Vagina (tissue), 2 donors: ENCODE measurements at regions not wholly inside any gene's neighbourhood (a gene's known extent, or its start where the extent isn't known, plus 50 kb on each side); places are given as distances from the start of the nearest gene placed in this dataset.
"Not testable (repeated sequence)": the region's sequence is repeated elsewhere in the genome, so short reads cannot be mapped to it uniquely, and the experiment has no call there.

Experiments used
- CTCF ChIP-seq, 3 experiments: fragments of 450-650 bp in 2 of 3; fragments of 200-600 bp in 1 of 3; sonication (generic) in 1 of 3; IDR thresholded peaks; one replicate each; pipeline ENCODE4 v1.5.1; 2017 to 2019; ENCODE audit warnings: antibody characterized with exemption in 3 of 3, mild to moderate bottlenecking in 2 of 3, moderate library complexity in 2 of 3
- POLR2A ChIP-seq, 2 donors: fragments of 450-650 bp; IDR thresholded peaks; one replicate each; pipeline ENCODE4 v1.6.1; 2017; ENCODE audit warnings: antibody characterized with exemption in 2 of 2, mild to moderate bottlenecking in 2 of 2, moderate library complexity in 2 of 2
- POLR2AphosphoS5 ChIP-seq, 2 donors: sonication (generic); formaldehyde crosslinking; IDR thresholded peaks; one replicate each; pipeline ENCODE4 v1.9.0; 2017; ENCODE audit warnings: antibody characterized with exemption in 2 of 2, mild to moderate bottlenecking in 2 of 2, low read depth in 1 of 2; ENCODE audit not compliant: insufficient read depth in 1 of 2

- not testable (repeated sequence) for TF ChIP-seq CTCF (IDR thresholded peaks at IDR 0.05); POLR2A (IDR thresholded peaks at IDR 0.05); POLR2AphosphoS5 (IDR thresholded peaks at IDR 0.05; ENCODE audit: insufficient read depth in 1 of 2, low read depth in 1 of 2)
Measured at GRCh38 chr5:34156703-34157414, 113.8 kb upstream of the C1QTNF3 start.
